HL-60 (cell line): ENCODE measurements at regions not wholly inside any gene's neighbourhood (a gene's known extent, or its start where the extent isn't known, plus 50 kb on each side); places are given as distances from the start of the nearest gene placed in this dataset.

Experiments used
- DNase-seq, 2 experiments: peaks; one replicate each; pipeline ENCODE4 v3.0.0-alpha.2; 2010 to 2020; ENCODE audit warnings: low read depth in 1 of 2, low spot score in 1 of 2
- H3K27ac ChIP-seq: fragments of 250-450 bp; sonication (Bioruptor Pico); replicated peaks from 2 replicates; pipeline ENCODE4 v1.5.1; 2020; ENCODE audit warnings: mild to moderate bottlenecking, moderate library complexity
- H3K27me3 ChIP-seq: fragments of 250-450 bp; sonication (Bioruptor Pico); 2 replicates; pipeline ENCODE4 v1.5.1; 2021; ENCODE audit warnings: mild to moderate bottlenecking, moderate library complexity; ENCODE audit not compliant: insufficient read depth, poor library complexity, severe bottlenecking
- H3K4me3 ChIP-seq: replicated peaks from 2 replicates; pipeline ENCODE4 v1.5.1; 2011; ENCODE audit warnings: mild to moderate bottlenecking, control low read depth, low read length; ENCODE audit not compliant: insufficient read depth
- GABPA ChIP-seq: IDR thresholded peaks from 2 replicates; pipeline ENCODE4 v1.6.1; 2012; ENCODE audit warnings: low read depth
- POLR2AphosphoS5 ChIP-seq: IDR thresholded peaks from 2 replicates; pipeline ENCODE4 v1.6.1; 2012; ENCODE audit warnings: low read depth
- SPI1 ChIP-seq: IDR thresholded peaks from 2 replicates; pipeline ENCODE4 v1.6.1; 2012; ENCODE audit warnings: low read depth, mild to moderate bottlenecking, borderline replicate concordance
- TF ChIP-seq, protein P1 (sequence below): IDR thresholded peaks from one replicate; pipeline ENCODE4 v1.5.1; 2011; ENCODE audit warnings: low read length, control low read depth, inconsistent platforms; ENCODE audit not compliant: insufficient read depth
- TF ChIP-seq, protein P2 (sequence below): IDR thresholded peaks from 2 replicates; pipeline ENCODE4 v1.6.1; 2012; ENCODE audit warnings: low read depth; ENCODE audit not compliant: insufficient replicate concordance

DNA sequence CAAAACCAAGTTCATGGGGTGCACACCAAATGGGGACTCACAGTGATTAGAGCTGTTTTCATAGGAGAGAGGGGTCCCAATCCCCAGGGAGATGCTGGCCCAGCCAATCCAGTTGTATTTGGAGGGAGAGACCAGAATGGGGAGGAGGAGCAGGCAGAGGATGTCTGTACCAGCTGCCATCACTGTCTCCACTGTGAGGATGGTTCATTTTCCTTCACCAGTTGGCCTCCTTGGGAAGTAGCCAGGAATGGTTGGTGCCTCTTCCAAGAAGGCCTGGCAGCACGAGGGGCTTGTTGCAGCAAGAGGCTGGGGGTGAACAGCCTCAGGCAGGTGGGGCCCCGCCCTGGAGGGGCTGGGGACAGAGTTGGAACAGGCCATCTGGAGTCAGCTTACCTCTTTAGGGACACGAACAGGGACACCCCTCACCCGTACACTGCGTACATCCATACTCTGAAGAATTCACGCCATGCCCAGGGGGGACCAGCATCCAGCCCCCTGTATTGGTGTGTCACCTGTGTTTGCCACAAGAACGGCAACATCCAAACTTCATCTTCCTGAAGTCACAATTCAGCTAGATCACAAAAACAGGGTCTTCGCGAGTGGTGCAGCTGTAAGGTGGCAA, 161.7 kb upstream of the ZNF236 start:
- DNase-seq: no peak
- H3K27ac ChIP-seq: no peak overlapping the region

DNA sequence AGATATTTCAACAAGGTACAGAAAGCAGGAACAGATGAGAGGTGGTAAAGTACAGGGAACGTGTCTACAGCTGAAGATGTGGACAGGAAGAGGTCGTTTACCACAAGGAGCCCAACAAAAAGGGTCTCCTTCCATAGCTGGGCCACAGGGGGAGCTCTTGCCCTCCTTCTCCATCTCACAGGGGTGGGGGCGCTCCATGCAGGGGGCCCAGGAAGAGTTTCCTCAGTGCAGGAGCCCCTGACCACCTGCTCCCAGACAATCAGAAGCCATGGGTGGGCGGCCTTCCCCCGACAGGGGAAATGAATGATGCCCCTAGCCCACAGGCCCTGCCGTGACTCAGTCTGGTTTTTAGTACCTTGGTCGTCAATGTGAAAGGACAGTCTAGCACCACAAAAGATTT, 163.6 kb upstream of the ZNF516 start:
- no peak for DNase-seq
- peaks cover 4% of the 10 kb centered on the region for H3K27me3 ChIP-seq
- H3K4me3 ChIP-seq: no peak overlapping the region
- no peak for TF ChIP-seq GABPA
- TF ChIP-seq, protein P1, sequence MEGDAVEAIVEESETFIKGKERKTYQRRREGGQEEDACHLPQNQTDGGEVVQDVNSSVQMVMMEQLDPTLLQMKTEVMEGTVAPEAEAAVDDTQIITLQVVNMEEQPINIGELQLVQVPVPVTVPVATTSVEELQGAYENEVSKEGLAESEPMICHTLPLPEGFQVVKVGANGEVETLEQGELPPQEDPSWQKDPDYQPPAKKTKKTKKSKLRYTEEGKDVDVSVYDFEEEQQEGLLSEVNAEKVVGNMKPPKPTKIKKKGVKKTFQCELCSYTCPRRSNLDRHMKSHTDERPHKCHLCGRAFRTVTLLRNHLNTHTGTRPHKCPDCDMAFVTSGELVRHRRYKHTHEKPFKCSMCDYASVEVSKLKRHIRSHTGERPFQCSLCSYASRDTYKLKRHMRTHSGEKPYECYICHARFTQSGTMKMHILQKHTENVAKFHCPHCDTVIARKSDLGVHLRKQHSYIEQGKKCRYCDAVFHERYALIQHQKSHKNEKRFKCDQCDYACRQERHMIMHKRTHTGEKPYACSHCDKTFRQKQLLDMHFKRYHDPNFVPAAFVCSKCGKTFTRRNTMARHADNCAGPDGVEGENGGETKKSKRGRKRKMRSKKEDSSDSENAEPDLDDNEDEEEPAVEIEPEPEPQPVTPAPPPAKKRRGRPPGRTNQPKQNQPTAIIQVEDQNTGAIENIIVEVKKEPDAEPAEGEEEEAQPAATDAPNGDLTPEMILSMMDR: no peak
- TF ChIP-seq, protein P2, sequence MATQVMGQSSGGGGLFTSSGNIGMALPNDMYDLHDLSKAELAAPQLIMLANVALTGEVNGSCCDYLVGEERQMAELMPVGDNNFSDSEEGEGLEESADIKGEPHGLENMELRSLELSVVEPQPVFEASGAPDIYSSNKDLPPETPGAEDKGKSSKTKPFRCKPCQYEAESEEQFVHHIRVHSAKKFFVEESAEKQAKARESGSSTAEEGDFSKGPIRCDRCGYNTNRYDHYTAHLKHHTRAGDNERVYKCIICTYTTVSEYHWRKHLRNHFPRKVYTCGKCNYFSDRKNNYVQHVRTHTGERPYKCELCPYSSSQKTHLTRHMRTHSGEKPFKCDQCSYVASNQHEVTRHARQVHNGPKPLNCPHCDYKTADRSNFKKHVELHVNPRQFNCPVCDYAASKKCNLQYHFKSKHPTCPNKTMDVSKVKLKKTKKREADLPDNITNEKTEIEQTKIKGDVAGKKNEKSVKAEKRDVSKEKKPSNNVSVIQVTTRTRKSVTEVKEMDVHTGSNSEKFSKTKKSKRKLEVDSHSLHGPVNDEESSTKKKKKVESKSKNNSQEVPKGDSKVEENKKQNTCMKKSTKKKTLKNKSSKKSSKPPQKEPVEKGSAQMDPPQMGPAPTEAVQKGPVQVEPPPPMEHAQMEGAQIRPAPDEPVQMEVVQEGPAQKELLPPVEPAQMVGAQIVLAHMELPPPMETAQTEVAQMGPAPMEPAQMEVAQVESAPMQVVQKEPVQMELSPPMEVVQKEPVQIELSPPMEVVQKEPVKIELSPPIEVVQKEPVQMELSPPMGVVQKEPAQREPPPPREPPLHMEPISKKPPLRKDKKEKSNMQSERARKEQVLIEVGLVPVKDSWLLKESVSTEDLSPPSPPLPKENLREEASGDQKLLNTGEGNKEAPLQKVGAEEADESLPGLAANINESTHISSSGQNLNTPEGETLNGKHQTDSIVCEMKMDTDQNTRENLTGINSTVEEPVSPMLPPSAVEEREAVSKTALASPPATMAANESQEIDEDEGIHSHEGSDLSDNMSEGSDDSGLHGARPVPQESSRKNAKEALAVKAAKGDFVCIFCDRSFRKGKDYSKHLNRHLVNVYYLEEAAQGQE: no peak
- TF ChIP-seq POLR2AphosphoS5: no peak
- no peak for TF ChIP-seq SPI1
- no peak overlapping the region for H3K27ac ChIP-seq

More for the DNA sequence above, 161.7 kb upstream of the ZNF236 start:
- Histone ChIP-seq H3K27me3 (peaks cover 4% of the 10 kb centered on the region), H3K4me3 (no peak overlapping the region)
- TF ChIP-seq, protein P1: no peak
- TF ChIP-seq, protein P2: no peak
- no peak for TF ChIP-seq SPI1

DNA sequence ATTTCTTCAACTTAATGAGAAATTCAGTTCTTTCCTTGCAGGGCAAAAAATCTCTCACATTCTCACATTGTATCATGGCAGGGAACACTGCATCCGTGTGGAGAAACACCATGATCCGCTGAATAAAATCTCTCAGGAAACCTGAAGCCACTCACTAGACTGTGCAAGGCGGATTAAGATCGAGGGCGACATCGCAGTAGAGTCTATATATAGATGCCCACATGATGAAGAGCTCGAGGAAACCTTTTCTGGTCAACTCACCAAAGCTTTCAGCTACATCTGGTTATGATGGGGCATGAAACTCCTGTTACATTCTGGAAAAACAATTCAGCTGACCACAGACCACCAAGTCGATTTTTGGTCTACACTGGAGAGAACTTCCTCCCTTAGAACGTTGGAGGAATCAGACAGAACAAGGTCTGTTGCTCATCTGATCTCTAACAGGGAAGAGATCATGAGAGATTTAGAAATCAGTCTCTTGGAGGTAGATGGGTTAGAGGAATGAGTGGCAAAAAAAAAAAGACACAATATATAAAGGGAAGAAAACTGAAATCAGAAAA, 162.9 kb upstream of the ZNF516 start:
- Histone ChIP-seq H3K4me3 (no peak overlapping the region), H3K27ac (no peak overlapping the region), H3K27me3 (peaks cover 4% of the 10 kb centered on the region)
- TF ChIP-seq SPI1: peak; percentile 51; the same call in 1 of the 2 replicates
- TF ChIP-seq, protein P2: no peak
- DNase-seq: peak in 1 of 2 experiments; percentile 28
